ENCODE measurements at regions not wholly inside any gene's neighbourhood (a gene's known extent, or its start where the extent isn't known, plus 50 kb on each side); places are given as distances from the start of the nearest gene placed in this dataset.
A peak's percentile ranks its signal among the peaks of the same experiment; 100 is the strongest.

DNA sequence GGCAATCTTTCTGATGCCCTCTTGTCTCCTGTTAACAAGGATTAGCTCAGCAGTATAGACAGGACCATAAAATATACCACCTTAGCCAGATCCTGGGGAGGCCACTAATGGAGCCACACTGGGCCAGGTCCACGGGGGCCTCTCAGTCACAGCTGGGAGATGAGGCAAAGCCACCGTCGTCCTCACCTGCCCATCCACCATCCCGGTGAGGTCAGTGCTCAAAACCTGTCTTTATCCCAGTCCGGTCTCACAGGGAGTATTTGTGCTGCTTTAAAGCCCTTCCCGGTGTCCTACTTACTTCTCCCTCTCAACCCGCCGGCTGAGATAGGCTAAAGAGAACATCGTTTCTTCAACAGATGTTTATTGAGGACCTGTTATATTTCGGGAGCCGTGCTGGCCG is 104.3 kb downstream of the EDN3 start:
- H3K27me3 ChIP-seq: peaks cover 12 to 95% (median 80%) of the 10 kb centered on the region in 7 donors
- no peak overlapping the region for H3K27ac ChIP-seq
- ATAC-seq (no peak), DNase-seq (no peak)
- TF ChIP-seq CTCF (IDR thresholded peaks at IDR 0.05): no peak
- no peak overlapping the region for H3K4me3 ChIP-seq
- 47 to 61% methylated on average over 12 of the region's 12 CpGs for WGBS, 2 donors
- H3K9me3 ChIP-seq: no peaks in the 10 kb centered on the region
- intact Hi-C loops (cut with DNase I): loop anchor here in 9 of 10 donors (5.0 to 10.0 kb wide), 7 partner anchors 180 to 540 kb away; no protein-coding TSS in a partner anchor
- peaks cover 0 to 19% (median 10%) of the 10 kb centered on the region in 9 donors for H3K4me1 ChIP-seq
- no peaks in the 10 kb centered on the region for H3K36me3 ChIP-seq

GRCh38 chr20:59405226-59406200 is 105.1 kb downstream of the EDN3 start:
- 64 to 65% methylated on average over 15 of the region's 15 CpGs for WGBS, 2 donors
- peaks cover 12 to 95% (median 74%) of the 10 kb centered on the region in 7 donors for H3K27me3 ChIP-seq
- intact Hi-C loops (cut with DNase I): loop anchor here in 6 of 10 donors (5.0 to 10.0 kb wide), 5 partner anchors 181 to 541 kb away; no protein-coding TSS in a partner anchor

DNA sequence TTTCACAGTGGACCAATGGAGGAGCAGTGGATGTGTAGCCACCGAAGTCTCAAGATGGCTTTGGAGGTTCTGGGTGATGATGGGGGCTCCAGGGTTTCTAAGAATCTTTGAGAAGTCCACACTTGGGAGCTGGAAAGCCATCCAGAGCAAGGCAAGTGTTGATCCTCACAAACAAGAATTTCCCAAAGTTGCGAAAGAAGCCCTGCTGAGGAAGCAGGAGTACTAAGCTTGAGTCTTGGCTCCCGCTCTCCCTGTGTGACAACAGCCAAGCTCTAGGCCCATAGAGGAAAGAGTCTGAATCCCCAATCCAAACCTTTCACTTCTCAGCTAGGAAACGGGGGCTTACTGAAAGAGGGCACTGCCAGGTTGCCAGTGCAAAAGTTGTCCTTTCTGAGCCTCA is 106.0 kb downstream of the EDN3 start:
- no peak overlapping the region for H3K4me3 ChIP-seq
- WGBS, 2 donors: 68 to 83% methylated on average over 4 of the region's 4 CpGs
- H3K4me1 ChIP-seq: peaks cover 0 to 19% (median 10%) of the 10 kb centered on the region in 9 donors
- peaks cover 12 to 93% (median 72%) of the 10 kb centered on the region in 7 donors for H3K27me3 ChIP-seq
- intact Hi-C loops (cut with DNase I): loop anchor here in 6 of 10 donors (5.0 to 10.0 kb wide), 5 partner anchors 182 to 542 kb away; no protein-coding TSS in a partner anchor
- ATAC-seq: peak in 6 of 8 donors; percentile 29 to 76 (median 53)
- H3K9me3 ChIP-seq: no peaks in the 10 kb centered on the region
- no peak for DNase-seq
- TF ChIP-seq CTCF (IDR thresholded peaks at IDR 0.05): no peak
- H3K27ac ChIP-seq: no peak overlapping the region
- H3K36me3 ChIP-seq: no peaks in the 10 kb centered on the region

More at GRCh38 chr20:59405226-59406200, 105.1 kb downstream of the EDN3 start:
- H3K36me3 ChIP-seq: no peaks in the 10 kb centered on the region
- no peak overlapping the region for H3K4me3 ChIP-seq
- no peaks in the 10 kb centered on the region for H3K9me3 ChIP-seq
- no peak for ATAC-seq
- H3K4me1 ChIP-seq: peaks cover 0 to 19% (median 10%) of the 10 kb centered on the region in 9 donors
- DNase-seq: no peak
- no peak for TF ChIP-seq CTCF (IDR thresholded peaks at IDR 0.05)
- H3K27ac ChIP-seq: no peak overlapping the region

- ATAC-seq (no peak), DNase-seq (no peak)
- Histone ChIP-seq H3K27ac (no peak overlapping the region), H3K4me1 (no peaks in the 10 kb centered on the region), H3K9me3 (peaks cover 0 to 5% (median 0%) of the 10 kb centered on the region in 11 donors), H3K4me3 (no peak overlapping the region), H3K27me3 (peaks cover 0 to 82% (median 57%) of the 10 kb centered on the region in 7 donors), H3K36me3 (no peaks in the 10 kb centered on the region)
- intact Hi-C loops (cut with DNase I): no loop called here
- WGBS, 2 donors: 79 to 81% methylated on average over 17 of the region's 17 CpGs
- no peak for TF ChIP-seq CTCF (IDR thresholded peaks at IDR 0.05)
Observed at GRCh38 chr20:59411170-59411569, 110.8 kb downstream of the EDN3 start.

Measured in heart right ventricle (tissue), 16 donors.